HG02870 (cell line): ENCODE measurements at regions not wholly inside any gene's neighbourhood (a gene's known extent, or its start where the extent isn't known, plus 50 kb on each side); places are given as distances from the start of the nearest gene placed in this dataset.

Experiments used
- ATAC-seq: cut with Tn5 transposase; IDR thresholded peaks from one replicate; pipeline ENCODE4 v1.9.1; 2021; ENCODE audit warnings: mild to moderate bottlenecking, moderate library complexity; ENCODE audit not compliant: unreplicated experiment

DNA sequence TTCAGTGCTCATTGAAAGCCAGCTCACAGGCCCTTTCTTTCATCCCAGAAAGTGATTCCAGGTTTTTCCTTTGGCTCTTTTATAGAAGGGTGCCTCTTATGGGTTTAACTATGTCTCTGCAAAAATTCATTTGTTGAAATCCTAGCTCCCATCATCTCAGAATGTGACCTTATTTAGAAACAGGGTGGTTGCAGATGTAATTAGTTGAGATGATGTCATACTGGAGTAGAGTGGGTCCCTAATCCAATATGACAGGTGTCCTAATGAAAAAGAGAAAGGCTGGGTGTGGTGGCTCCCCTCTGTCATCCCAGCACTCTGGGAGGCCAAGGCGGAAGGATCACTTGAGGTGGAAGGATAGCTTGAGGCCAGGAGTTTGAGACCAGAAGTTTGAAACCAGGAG, 64.2 kb upstream of the FAM20A start:
- ATAC-seq = no peak

GRCh38 chr17:68662479-68662878, 61.3 kb upstream of the FAM20A start:
- ATAC-seq = no peak

- ATAC-seq = no peak
These were observed 60.9 kb upstream of the FAM20A start for GRCh38 chr17:68662037-68662432.

DNA sequence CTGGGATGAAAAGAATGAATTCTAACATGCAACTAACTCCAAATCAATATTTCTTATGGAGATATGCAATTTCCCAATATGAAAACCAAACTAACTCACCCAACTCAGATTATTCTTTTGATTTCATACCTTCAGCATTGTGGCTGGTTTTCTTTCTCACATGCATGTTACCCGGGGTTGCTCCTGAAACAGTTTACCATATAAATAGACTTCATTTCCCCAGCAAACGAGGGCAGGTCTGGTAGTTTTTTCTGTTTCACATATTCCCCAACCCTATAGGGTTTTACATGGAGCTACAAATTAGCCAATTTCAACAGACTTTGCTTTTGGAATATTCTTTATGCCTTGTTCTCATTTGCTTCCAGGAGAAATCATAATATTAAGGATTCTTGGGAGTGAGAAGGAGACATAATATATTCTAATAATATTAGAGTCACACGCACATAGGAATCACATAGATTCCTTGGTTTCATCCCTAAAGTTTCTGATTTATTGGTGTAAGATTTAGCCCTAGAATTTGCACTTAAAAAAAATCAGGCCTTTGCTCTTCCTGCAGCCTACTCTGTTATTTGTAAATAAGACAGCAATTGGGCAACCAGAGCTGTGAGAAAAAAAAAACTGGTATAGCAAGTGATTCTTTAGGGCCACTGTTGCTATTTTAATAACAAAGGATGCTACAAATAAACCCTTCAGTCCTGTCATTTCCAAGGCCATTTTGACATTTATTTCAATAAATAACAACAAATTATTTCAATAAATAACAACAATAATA, 60.3 kb upstream of the FAM20A start:
- no peak for ATAC-seq

- ATAC-seq = no peak
These were observed 59.1 kb upstream of the FAM20A start for GRCh38 chr17:68660302-68660701.

DNA sequence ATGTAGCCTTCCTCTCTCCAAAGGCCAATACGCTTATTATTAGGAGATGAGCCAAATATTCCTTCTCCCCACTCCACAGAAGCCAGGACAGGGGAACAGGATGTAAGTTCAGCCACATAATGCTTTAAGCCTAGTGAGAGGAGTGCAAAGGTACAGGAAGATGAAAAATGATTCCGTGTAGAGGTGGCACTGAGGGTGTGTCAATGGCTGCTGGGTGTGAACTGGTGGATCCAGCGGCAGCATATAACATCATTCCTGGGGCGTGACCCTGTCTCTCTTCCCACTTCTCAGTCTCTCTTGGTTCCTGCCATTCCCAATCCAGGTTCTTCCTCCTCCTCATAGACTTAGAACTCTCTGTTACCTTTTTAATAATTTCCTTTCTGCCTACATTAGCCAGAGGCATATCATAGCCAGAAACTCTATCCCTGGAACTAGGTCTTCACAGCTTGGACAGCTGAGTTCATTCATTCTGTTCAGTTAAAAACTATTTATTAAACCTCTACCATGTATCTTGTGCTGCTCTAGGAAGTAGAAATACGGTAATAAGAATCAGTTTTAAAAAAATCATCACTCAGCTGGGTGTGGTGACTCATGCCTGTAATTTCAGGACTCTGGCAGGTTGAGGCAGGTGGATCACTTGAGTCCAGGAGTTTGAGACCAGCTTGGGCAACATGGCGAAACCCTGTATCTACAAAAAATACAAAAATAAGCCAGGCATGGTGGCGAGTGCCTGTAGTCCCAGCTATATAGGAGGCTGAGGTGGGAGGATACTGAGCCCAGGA, 58.0 kb upstream of the FAM20A start:
- ATAC-seq = no peak

DNA sequence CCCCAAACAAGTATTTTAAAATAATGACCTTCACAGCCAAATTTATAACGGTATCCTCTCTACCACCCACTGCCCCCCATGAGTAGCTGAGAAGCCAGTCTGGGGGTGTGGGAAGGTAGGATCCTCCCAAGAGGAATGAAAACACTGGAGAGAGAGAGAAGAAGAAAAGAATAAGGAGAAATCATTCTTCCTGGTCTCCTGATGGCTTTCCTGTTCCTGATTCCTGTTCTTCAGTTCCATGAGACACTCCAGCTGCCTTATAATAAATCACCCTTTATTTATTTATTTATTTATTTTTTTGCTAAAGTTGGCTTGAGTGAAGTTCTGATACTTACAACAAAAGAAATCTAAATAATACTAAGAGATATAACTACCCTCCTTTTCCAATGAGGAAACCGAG, 56.4 kb upstream of the FAM20A start:
- ATAC-seq = no peak

DNA sequence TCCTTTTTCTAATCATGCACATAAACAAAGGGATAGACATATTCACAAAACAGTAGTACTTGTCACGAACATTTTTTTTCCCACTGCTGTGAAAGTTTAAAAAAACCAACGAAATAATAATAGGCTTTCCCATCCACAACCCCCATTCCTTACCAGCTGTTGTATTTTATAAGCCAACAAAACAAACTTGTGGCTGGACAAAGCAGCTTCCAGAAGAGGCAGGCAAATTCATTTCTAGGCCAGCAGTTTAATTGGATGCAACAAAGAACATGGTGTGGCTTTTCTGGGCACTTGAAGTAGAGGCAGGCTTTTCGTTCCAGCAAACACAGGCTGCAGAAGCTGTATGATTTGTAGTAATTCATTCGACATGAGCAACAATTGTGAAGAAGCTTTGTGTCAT, 56.0 kb upstream of the FAM20A start:
- ATAC-seq = no peak

- ATAC-seq = no peak
These were observed 55.5 kb upstream of the FAM20A start for GRCh38 chr17:68656666-68657065.
